ENCODE measurements at regions not wholly inside any gene's neighbourhood (a gene's known extent, or its start where the extent isn't known, plus 50 kb on each side); places are given as distances from the start of the nearest gene placed in this dataset.
"Not testable (repeated sequence)": the region's sequence is repeated elsewhere in the genome, so short reads cannot be mapped to it uniquely, and the experiment has no call there.

- DNase-seq (ENCODE audit: low read depth in 1 of 2, low spot score in 1 of 2) (no peak), ATAC-seq (no peak), FAIRE-seq (no peak)
- ChIA-PET POLR2A (no interaction called here), CTCF (no interaction called here)
- Histone ChIP-seq H3K9me3 (no peaks in the 10 kb centered on the region), H3K4me3 (no peak overlapping the region), H3K4me1 (no peaks in the 10 kb centered on the region), H3K4me2 (no peak overlapping the region), H3K27ac (no peak overlapping the region)
- TF ChIP-seq RAD21 (conservative IDR thresholded peaks at IDR 0.05 in 1 of 2, IDR thresholded peaks at IDR 0.05 in 1 of 2) (no peak), E2F6 (IDR thresholded peaks at IDR 0.05; ENCODE audit: borderline replicate concordance, low read depth) (no peak), FOSB (CRISPR knock-in tag; IDR thresholded peaks at IDR 0.05) (no peak), NPAS2 (CRISPR knock-in tag; IDR thresholded peaks at IDR 0.05; ENCODE audit: borderline replicate concordance) (no peak), HOXB13 (CRISPR knock-in tag; IDR thresholded peaks at IDR 0.05; ENCODE audit: low read depth) (no peak), CHD4 (IDR thresholded peaks at IDR 0.05; ENCODE audit: borderline replicate concordance) (no peak), CBX2 (IDR thresholded peaks at IDR 0.05; ENCODE audit: borderline replicate concordance, low read depth) (no peak), POLR2A (IDR thresholded peaks at IDR 0.05; ENCODE audit: low read length) (no peak), ZC3H11A (IDR thresholded peaks at IDR 0.05) (no peak), HDAC2 (IDR thresholded peaks at IDR 0.05) (no peak), KDM1A (IDR thresholded peaks at IDR 0.05; ENCODE audit: low read depth) (no peak), TFCP2L1 (CRISPR knock-in tag; IDR thresholded peaks at IDR 0.05) (no peak)
- 96% methylated on average over 6 of the region's 7 CpGs for WGBS (ENCODE audit: missing lambda C conversion rate)
Observed at GRCh38 chr22:23466351-23466750, 113.7 kb downstream of the IGLL1 start.

- DNase-seq (ENCODE audit: low read depth in 1 of 2, low spot score in 1 of 2); FAIRE-seq; H3K27ac ChIP-seq; ATAC-seq; H3K4me1 ChIP-seq; CTCF ChIA-PET; H3K4me2 ChIP-seq; POLR2A ChIA-PET; H3K9me3 ChIP-seq; H3K4me3 ChIP-seq: not testable (repeated sequence)
- WGBS (ENCODE audit: missing lambda C conversion rate): 88% methylated on average over 6 of the region's 6 CpGs
Observed at GRCh38 chr22:23464796-23465195, 115.3 kb downstream of the IGLL1 start.

- FAIRE-seq; H3K4me1 ChIP-seq; H3K4me2 ChIP-seq; DNase-seq (ENCODE audit: low read depth in 1 of 2, low spot score in 1 of 2); H3K4me3 ChIP-seq; H3K9me3 ChIP-seq; CTCF ChIA-PET; ATAC-seq; POLR2A ChIA-PET; H3K27ac ChIP-seq: not testable (repeated sequence)
- no CpG with 5 or more reads among the region's 24 CpGs for WGBS (ENCODE audit: missing lambda C conversion rate)
Observed at GRCh38 chr22:23460517-23461031, 119.5 kb downstream of the IGLL1 start.

GRCh38 chr22:23459645-23460516, 120.2 kb downstream of the IGLL1 start:
- CTCF ChIA-PET; H3K4me3 ChIP-seq; H3K9me3 ChIP-seq; FAIRE-seq; ATAC-seq; DNase-seq (ENCODE audit: low read depth in 1 of 2, low spot score in 1 of 2); H3K4me1 ChIP-seq; POLR2A ChIA-PET; H3K4me2 ChIP-seq; H3K27ac ChIP-seq: not testable (repeated sequence)
- WGBS (ENCODE audit: missing lambda C conversion rate): 93% methylated on average over 3 of the region's 24 CpGs

- WGBS (ENCODE audit: missing lambda C conversion rate): 91% methylated on average over 53 of the region's 64 CpGs
- no peaks in the 10 kb centered on the region for H3K4me1 ChIP-seq
- no peak for DNase-seq (ENCODE audit: low read depth in 1 of 2, low spot score in 1 of 2)
- ATAC-seq: no peak
- no peak overlapping the region for H3K4me2 ChIP-seq
- no peak overlapping the region for H3K4me3 ChIP-seq
- no peak overlapping the region for H3K27ac ChIP-seq
- no peaks in the 10 kb centered on the region for H3K9me3 ChIP-seq
- CTCF ChIA-PET: no interaction called here
- POLR2A ChIA-PET: no interaction called here
- no peak for FAIRE-seq
- TF ChIP-seq KDM1A (IDR thresholded peaks at IDR 0.05; ENCODE audit: low read depth) (no peak), JUN (IDR thresholded peaks at IDR 0.05) (no peak), POLR2AphosphoS2 (conservative IDR thresholded peaks at IDR 0.05; ENCODE audit: low read length) (no peak), CBX2 (IDR thresholded peaks at IDR 0.05; ENCODE audit: borderline replicate concordance, low read depth) (no peak), ATOH8 (CRISPR knock-in tag; IDR thresholded peaks at IDR 0.05; ENCODE audit: low read depth) (no peak), MAX (IDR thresholded peaks at IDR 0.05) (no peak), HOXB13 (CRISPR knock-in tag; IDR thresholded peaks at IDR 0.05; ENCODE audit: low read depth) (no peak), NR3C1 (IDR thresholded peaks at IDR 0.05) (no peak), JUNB (IDR thresholded peaks at IDR 0.05) (no peak), MAFK (IDR thresholded peaks at IDR 0.05; ENCODE audit: partially characterized antibody) (no peak), EHMT2 (IDR thresholded peaks at IDR 0.05; ENCODE audit: low read depth) (no peak), BHLHE40 (IDR thresholded peaks at IDR 0.05; ENCODE audit: low read depth, low read length) (no peak), NPAS2 (CRISPR knock-in tag; IDR thresholded peaks at IDR 0.05; ENCODE audit: borderline replicate concordance) (no peak), CTCF (IDR thresholded peaks at IDR 0.05) (no peak)
Observed at GRCh38 chr22:23458663-23459541, 121.2 kb downstream of the IGLL1 start.

Data from A549 (cell line).